ENCODE measurements at regions not wholly inside any gene's neighbourhood (a gene's known extent, or its start where the extent isn't known, plus 50 kb on each side); places are given as distances from the start of the nearest gene placed in this dataset.

- TF ChIP-seq CTCF (conservative IDR thresholded peaks at IDR 0.05; ENCODE audit: low read depth, low read length) = peak; percentile 72
- no peak for DNase-seq (ENCODE audit: low read depth)
- H3K4me3 ChIP-seq (ENCODE audit: low read depth, low read length) = no peak overlapping the region
These were observed 148.8 kb upstream of the SRD5A2 start for GRCh38 chr2:31729442-31730092.

- no peak for TF ChIP-seq CTCF (conservative IDR thresholded peaks at IDR 0.05; ENCODE audit: low read depth, low read length)
- no peak for DNase-seq (ENCODE audit: low read depth)
- H3K4me3 ChIP-seq (ENCODE audit: low read depth, low read length) = no peak overlapping the region
These were observed 148.3 kb upstream of the SRD5A2 start for GRCh38 chr2:31729065-31729439.

GRCh38 chr2:31728406-31729064, 147.8 kb upstream of the SRD5A2 start:
- TF ChIP-seq CTCF (conservative IDR thresholded peaks at IDR 0.05; ENCODE audit: low read depth, low read length) = peak; percentile 6
- no peak overlapping the region for H3K4me3 ChIP-seq (ENCODE audit: low read depth, low read length)
- no peak for DNase-seq (ENCODE audit: low read depth)

- DNase-seq (ENCODE audit: low read depth) = no peak
- no peak for TF ChIP-seq CTCF (conservative IDR thresholded peaks at IDR 0.05; ENCODE audit: low read depth, low read length)
- H3K4me3 ChIP-seq (ENCODE audit: low read depth, low read length) = no peak overlapping the region
These were observed 145.7 kb upstream of the SRD5A2 start for GRCh38 chr2:31726457-31726856.

- TF ChIP-seq CTCF (conservative IDR thresholded peaks at IDR 0.05; ENCODE audit: low read depth, low read length) = no peak
- no peak overlapping the region for H3K4me3 ChIP-seq (ENCODE audit: low read depth, low read length)
- no peak for DNase-seq (ENCODE audit: low read depth)
These were observed 144.7 kb upstream of the SRD5A2 start for GRCh38 chr2:31725444-31725843.

- DNase-seq (ENCODE audit: low read depth) = no peak
- TF ChIP-seq CTCF (conservative IDR thresholded peaks at IDR 0.05; ENCODE audit: low read depth, low read length) = no peak
- H3K4me3 ChIP-seq (ENCODE audit: low read depth, low read length) = no peak overlapping the region
These were observed 131.0 kb upstream of the SRD5A2 start for GRCh38 chr2:31711737-31712136.

- no peak for TF ChIP-seq CTCF (conservative IDR thresholded peaks at IDR 0.05; ENCODE audit: low read depth, low read length)
- no peak for DNase-seq (ENCODE audit: low read depth)
- no peak overlapping the region for H3K4me3 ChIP-seq (ENCODE audit: low read depth, low read length)
These were observed 129.4 kb upstream of the SRD5A2 start for GRCh38 chr2:31710121-31710520.

Measured in epithelial cell of proximal tubule (primary cell).